ENCODE measurements at regions not wholly inside any gene's neighbourhood (a gene's known extent, or its start where the extent isn't known, plus 50 kb on each side); places are given as distances from the start of the nearest gene placed in this dataset.

DNA sequence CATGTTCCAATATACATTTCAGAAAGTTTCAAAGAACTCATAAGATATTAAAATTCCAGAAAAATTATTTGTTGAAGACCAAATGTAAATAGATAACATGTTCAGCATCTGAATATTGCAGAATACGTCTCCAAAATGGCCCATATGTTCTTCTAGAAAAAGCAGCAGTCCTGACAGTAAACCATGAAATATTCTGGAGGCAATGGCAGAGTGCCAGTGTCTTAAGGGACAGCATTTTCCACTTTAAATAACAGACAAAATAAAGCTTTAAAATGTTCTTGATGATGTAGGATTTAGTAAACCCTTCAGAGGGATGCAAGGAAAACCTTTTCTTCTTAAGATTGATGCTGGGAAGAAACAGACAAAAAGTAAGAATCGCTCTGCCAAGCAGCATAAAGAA lies 721.0 kb downstream of the NR2F1-AS1 start:
- Histone ChIP-seq H3K4me1 (ENCODE audit: control insufficient read depth in 2 of 2, insufficient read depth in 2 of 2, low read length in 2 of 2) (no peaks in the 10 kb centered on the region), H3K36me3 (replicated peaks in 1 of 2; ENCODE audit: control extremely low read depth in 1 of 2, control insufficient read depth in 1 of 2, extremely low read depth in 1 of 2, insufficient read depth in 2 of 2, low read length in 1 of 2) (no peaks in the 10 kb centered on the region), H3K4me2 (replicated peaks; ENCODE audit: low read depth, low read length, poor library complexity, severe bottlenecking) (no peak overlapping the region), H2AFZ (ENCODE audit: insufficient read depth, low read depth, low read length, poor library complexity, severe bottlenecking) (no peak overlapping the region), H3K4me3 (ENCODE audit: control extremely low read depth in 1 of 5, extremely low read depth in 1 of 5, insufficient read depth in 1 of 5, low read depth in 2 of 5, low read length in 4 of 5) (no peak overlapping the region), H3K79me2 (ENCODE audit: control insufficient read depth, insufficient read depth, low read length) (no peaks in the 10 kb centered on the region), H3K9me3 (ENCODE audit: control extremely low read depth in 1 of 3, control insufficient read depth in 2 of 3, insufficient read depth in 1 of 3, low read length in 2 of 3) (no peaks in the 10 kb centered on the region), H3K27ac (ENCODE audit: low read length in 2 of 2) (no peak overlapping the region), H4K20me1 (ENCODE audit: control insufficient read depth, insufficient read depth, low read length, poor library complexity, severe bottlenecking) (no peaks in the 10 kb centered on the region), H3K9ac (ENCODE audit: low read length) (no peak overlapping the region), H3K27me3 (replicated peaks in 1 of 4; ENCODE audit: control extremely low read depth in 1 of 4, control insufficient read depth in 3 of 4, insufficient read depth in 4 of 4, low read length in 3 of 4) (no peaks in the 10 kb centered on the region)
- TF ChIP-seq EZH2 (IDR thresholded peaks at IDR 0.05; ENCODE audit: borderline replicate concordance, insufficient read depth, low read depth, low read length, poor library complexity, severe bottlenecking), result no peak
- TF ChIP-seq, protein P1, sequence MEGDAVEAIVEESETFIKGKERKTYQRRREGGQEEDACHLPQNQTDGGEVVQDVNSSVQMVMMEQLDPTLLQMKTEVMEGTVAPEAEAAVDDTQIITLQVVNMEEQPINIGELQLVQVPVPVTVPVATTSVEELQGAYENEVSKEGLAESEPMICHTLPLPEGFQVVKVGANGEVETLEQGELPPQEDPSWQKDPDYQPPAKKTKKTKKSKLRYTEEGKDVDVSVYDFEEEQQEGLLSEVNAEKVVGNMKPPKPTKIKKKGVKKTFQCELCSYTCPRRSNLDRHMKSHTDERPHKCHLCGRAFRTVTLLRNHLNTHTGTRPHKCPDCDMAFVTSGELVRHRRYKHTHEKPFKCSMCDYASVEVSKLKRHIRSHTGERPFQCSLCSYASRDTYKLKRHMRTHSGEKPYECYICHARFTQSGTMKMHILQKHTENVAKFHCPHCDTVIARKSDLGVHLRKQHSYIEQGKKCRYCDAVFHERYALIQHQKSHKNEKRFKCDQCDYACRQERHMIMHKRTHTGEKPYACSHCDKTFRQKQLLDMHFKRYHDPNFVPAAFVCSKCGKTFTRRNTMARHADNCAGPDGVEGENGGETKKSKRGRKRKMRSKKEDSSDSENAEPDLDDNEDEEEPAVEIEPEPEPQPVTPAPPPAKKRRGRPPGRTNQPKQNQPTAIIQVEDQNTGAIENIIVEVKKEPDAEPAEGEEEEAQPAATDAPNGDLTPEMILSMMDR (IDR thresholded peaks at IDR 0.05), result no peak
- Mint-ChIP-seq H3K27me3 (no peaks in the 10 kb centered on the region), H3K4me1 (no peaks in the 10 kb centered on the region), H3K27ac (no peak overlapping the region), H3K9me3 (ENCODE audit: insufficient read depth) (no peaks in the 10 kb centered on the region), H3K4me3 (no peak overlapping the region)
- intact Hi-C loops (cut with micrococcal nuclease), result no loop called here
- ATAC-seq (ENCODE audit: low read depth) (no peak), DNase-seq (no peak)
- ChIA-PET CTCF (no interaction called here), POLR2A (no interaction called here)
- WGBS (ENCODE audit: insufficient coverage), result 86% methylated on average over 1 of the region's 2 CpGs

DNA sequence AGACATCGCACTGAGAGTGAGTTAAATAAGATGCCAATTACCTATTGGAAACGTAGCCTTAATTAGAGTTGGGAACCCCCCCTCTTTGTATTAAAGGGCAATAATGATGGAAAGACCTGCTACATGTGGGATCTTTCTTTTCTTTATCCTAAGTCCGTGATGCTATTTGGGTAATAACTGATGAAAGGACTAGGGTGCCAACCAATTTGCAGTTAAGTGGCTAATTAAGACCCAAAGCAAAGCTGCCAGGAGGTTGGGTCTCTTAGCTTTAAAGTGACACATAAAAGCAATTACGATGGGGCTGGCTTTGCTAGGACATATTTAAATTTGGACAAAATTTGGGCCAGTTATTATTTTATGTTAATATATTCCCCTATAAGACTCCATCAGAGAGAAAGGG lies 728.8 kb downstream of the NR2F1-AS1 start:
- DNase-seq (no peak), ATAC-seq (ENCODE audit: low read depth) (no peak)
- CTCF ChIA-PET, result no interaction called here
- H2AFZ ChIP-seq (ENCODE audit: insufficient read depth, low read depth, low read length, poor library complexity, severe bottlenecking), result no peak overlapping the region
- no peak overlapping the region for H3K27ac Mint-ChIP-seq
- no peaks in the 10 kb centered on the region for H3K9me3 Mint-ChIP-seq (ENCODE audit: insufficient read depth)
- H4K20me1 ChIP-seq (ENCODE audit: control insufficient read depth, insufficient read depth, low read length, poor library complexity, severe bottlenecking), result no peaks in the 10 kb centered on the region
- POLR2A ChIA-PET, result no interaction called here
- no peak overlapping the region for H3K4me2 ChIP-seq (replicated peaks; ENCODE audit: low read depth, low read length, poor library complexity, severe bottlenecking)
- no peaks in the 10 kb centered on the region for H3K36me3 ChIP-seq (replicated peaks in 1 of 2; ENCODE audit: control extremely low read depth in 1 of 2, control insufficient read depth in 1 of 2, extremely low read depth in 1 of 2, insufficient read depth in 2 of 2, low read length in 1 of 2)
- intact Hi-C loops (cut with micrococcal nuclease), result no loop called here
- H3K9ac ChIP-seq (ENCODE audit: low read length), result no peak overlapping the region
- H3K9me3 ChIP-seq (ENCODE audit: control extremely low read depth in 1 of 3, control insufficient read depth in 2 of 3, insufficient read depth in 1 of 3, low read length in 2 of 3), result no peaks in the 10 kb centered on the region
- WGBS (ENCODE audit: insufficient coverage), result no CpG with 5 or more reads among the region's 4 CpGs
- no peaks in the 10 kb centered on the region for H3K4me1 Mint-ChIP-seq
- no peaks in the 10 kb centered on the region for H3K27me3 ChIP-seq (replicated peaks in 1 of 4; ENCODE audit: control extremely low read depth in 1 of 4, control insufficient read depth in 3 of 4, insufficient read depth in 4 of 4, low read length in 3 of 4)
- no peaks in the 10 kb centered on the region for H3K4me1 ChIP-seq (ENCODE audit: control insufficient read depth in 2 of 2, insufficient read depth in 2 of 2, low read length in 2 of 2)
- no peak overlapping the region for H3K27ac ChIP-seq (ENCODE audit: low read length in 2 of 2)
- no peak overlapping the region for H3K4me3 Mint-ChIP-seq
- TF ChIP-seq EZH2 (IDR thresholded peaks at IDR 0.05; ENCODE audit: borderline replicate concordance, insufficient read depth, low read depth, low read length, poor library complexity, severe bottlenecking), result no peak
- TF ChIP-seq, protein P1 (IDR thresholded peaks at IDR 0.05), result no peak
- no peak overlapping the region for H3K4me3 ChIP-seq (ENCODE audit: control extremely low read depth in 1 of 5, extremely low read depth in 1 of 5, insufficient read depth in 1 of 5, low read depth in 2 of 5, low read length in 4 of 5)
- H3K27me3 Mint-ChIP-seq, result no peaks in the 10 kb centered on the region
- H3K79me2 ChIP-seq (ENCODE audit: control insufficient read depth, insufficient read depth, low read length), result no peaks in the 10 kb centered on the region

Measured in B cell (primary cell).